Activated CD4-positive, alpha-beta T cell treated with anti-CD3 and anti-CD28 coated beads, Interleukin-10, Interleukin-2, amounts not matched to agents 100 ng/mL and 50 ng/mL, durations not matched to agents 16 hours and 8 hours (primary cell): ENCODE measurements at regions not wholly inside any gene's neighbourhood (a gene's known extent, or its start where the extent isn't known, plus 50 kb on each side); places are given as distances from the start of the nearest gene placed in this dataset.
"Not testable (repeated sequence)": the region's sequence is repeated elsewhere in the genome, so short reads cannot be mapped to it uniquely, and the experiment has no call there.

ENCODE experiments used
- DNase-seq: peaks from one replicate; pipeline ENCODE4 v3.0.0-alpha.2; 2020

DNA sequence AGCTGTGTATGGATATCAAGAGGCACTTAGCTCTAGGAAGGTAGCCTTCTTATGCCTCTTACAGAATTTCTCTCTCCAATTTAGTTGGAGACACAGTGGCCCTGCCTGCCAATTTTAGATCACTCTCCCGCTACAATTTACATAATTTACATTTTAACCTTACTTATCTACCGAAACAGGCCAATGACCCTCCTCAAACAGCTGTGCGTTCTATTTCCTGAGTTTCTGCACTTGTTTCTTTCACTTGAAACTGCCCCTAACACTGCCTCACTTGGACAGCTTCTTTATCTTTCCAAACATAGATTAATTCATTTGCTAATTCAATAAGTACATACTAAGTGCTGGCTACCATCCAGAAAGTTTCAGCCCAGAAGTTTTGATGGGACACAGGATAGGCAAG lies 52.9 kb upstream of the HDDC2 start:
- no peak for DNase-seq

DNA sequence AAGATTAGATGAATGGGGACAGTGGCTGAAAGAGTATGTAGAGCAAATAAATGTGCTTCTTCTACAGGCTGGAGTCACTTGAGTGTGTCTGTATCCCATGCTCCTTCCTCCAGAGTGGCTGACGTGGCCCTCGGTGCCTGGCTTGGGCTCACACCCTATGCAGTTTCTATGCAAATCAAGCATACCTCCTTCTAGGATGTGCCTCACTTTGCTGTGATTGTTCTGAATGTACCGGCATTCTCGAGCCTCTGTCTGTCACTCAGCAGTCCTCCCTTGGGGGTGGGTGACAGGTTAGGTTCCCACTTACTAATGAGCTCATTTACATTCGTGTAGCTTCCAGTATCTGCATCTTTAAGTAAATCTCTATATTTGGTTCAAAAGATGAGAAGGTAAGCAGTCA lies 55.1 kb upstream of the HDDC2 start:
- no peak for DNase-seq

DNA sequence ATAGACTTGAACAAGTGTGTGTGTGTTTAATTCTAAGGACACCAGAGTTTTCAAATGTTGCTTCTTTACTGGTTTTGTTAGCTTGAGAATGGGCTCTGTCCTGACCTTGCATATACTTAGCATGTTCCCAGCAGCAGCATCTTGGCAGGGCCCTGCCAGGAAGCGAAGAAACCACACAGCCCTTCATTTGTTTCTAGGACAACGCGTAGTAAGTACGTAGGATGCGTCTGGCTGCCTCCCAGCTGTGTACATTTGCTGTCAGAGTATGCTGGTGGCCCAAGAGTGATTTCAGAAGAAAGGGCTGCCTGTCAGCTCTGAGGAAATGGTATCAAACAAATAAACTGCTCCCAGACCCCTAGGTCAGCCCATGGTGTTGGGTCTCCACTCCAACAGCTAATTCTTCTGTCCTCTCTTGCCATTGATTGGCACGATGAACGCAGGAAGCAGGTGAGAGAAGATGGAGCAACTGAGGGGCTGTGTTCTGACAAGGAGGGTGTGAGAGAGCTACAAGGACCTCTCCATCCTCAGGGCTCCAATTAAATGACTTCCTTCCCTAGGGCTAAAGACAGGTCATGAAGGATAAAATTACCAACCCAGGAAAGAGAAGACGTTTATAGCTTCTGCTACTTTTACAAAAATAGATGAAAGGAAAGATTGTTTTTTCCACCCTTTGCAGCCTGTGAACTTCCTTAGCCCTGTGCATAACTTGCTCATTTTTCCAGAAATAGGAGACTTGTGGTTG lies 55.9 kb upstream of the HDDC2 start:
- DNase-seq, result no peak

DNA sequence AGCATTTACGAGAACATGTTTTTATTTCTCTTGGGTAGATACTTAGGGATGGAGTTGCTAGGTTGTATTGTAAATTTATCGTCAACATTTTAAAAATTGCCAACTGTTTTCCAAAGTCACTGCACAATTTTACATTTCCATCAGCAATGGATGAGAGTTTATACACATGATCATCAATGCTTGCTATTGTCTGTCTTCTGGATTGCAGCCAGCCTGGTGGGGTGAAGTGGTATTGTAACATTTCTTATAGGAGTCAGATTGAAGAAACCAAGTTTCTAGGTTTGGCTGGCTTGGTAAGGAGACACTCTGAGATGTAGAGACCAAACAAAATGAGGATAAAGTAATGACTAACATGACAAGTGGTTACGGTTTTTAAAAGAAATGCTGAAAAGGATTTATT lies 57.1 kb upstream of the HDDC2 start:
- no peak for DNase-seq

DNA sequence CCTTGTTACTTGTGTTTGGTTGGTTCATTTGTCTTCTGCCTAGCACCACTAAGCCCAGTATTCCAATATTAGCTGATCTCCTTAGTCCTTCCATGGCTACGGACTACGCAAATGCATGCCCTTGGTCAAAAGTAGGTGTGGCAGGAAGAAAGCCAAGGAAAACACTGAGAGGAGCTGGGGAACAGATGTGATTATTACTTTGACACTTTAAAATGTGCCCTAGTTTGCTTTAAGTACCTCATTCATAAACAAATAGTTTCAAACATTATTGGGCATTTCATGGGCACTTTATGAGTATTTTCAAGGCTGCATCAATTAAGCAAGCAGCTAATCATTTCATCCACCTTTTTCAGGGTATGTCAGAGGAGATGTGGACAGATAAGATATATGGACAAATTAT lies 60.1 kb upstream of the HDDC2 start:
- no peak for DNase-seq

DNA sequence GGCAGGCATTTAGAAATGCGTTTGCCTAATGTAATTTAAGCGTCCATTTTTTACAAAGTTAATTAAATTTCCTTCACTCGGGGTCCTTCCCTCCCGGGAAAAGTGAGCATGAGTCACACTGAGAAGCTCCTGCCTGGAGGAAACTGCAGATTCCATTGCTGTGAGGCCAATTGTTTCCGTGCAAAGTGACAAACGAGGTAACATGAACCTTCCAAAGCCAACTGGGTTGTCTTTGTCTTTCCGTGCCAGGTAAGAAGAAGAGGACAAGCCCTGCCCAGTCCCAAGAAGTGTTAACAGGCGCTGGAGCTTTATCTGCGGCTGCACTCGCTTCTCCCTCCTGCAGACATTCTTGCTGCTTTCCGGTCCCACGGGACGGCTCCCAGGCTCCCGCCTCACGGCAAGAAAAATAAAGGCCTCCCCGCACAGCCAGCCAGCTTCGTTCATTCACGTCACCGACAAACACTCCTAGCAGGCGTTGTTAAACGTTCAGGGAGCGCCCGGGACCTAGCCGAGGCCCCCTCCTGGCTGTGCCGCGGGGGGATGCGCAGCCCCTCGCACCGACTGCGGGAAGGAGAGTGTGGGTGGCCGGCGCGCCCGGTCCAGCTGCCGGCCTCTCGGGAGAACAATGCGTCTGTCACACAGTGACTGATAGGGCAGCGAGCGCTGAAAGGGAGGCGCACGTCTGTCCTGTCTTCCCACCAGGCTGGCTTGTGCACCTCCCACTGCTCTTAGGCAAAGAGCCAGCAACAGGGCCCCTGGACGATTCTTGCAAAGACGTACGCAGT lies 61.5 kb upstream of the HDDC2 start:
- no peak for DNase-seq

DNA sequence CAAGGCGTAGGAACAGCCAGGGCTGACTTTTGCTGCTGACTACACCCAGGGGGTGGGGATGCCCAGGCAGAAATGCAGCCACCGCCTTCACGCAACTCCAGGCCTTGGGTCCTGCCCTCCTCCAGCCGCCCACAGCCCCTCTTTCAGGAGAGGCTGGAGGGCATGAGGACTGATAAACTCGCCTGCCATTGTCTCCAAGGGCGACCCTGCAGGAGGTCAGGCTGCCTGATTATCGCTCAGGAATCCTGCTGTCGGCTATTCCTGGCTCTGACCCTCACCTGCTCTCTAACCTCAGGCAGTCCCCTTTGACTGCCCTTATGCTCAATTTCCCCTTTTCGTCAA lies 62.0 kb upstream of the HDDC2 start:
- no peak for DNase-seq

DNA sequence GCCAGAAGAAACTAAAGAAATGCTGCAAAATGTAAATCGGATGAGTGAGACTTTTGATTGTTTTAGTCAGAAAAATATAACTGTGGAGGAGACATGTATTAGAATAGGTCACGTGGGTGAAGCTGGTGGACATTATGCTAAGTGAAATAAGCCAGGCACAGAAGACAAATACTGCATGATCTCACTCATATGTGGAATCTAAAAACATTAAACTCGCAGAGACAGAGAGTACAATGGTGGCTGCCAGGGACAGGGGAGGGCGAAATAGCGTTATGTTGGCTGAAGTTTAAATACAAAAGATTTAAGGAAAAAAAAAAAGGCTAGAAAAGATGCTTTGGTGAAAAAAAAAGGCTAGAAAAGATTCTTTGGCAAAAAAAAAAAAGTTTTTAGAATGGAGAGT lies 63.5 kb upstream of the HDDC2 start:
- no peak for DNase-seq

DNA sequence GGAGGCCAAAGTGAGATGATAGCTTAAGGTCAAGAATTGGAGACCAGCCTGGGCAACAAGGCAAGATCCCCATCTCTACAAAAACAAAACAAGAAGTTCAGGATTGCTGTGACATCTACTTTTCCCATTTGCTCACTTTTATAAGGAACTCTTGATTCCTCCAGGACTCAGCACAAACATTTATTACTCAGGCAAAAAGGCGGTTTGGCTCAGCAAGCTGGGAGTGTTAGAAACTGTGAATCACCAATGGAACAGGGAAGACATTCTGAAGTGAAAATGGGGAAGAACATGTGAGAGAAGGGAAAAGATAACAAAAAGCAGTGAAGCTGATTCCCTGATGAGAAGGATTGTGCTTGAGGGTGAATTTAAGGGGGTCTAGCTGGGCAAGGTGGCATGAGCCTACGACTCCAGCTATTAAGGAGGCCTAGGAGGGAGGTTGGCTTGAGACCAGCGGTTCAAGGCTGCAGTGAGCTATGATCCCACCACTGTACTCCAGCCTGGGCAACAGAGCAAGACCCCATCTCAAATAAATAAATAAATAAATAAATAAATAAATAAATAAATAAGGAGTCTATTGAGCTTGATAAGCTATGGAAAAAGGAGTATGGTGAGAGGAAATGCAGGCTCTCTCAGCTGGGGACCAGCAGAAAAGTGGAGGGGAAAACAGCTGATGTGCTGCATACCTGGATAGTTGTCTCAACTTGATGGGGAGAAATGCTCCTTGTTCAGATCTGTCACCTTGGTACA lies 65.4 kb upstream of the HDDC2 start:
- DNase-seq, result no peak

DNA sequence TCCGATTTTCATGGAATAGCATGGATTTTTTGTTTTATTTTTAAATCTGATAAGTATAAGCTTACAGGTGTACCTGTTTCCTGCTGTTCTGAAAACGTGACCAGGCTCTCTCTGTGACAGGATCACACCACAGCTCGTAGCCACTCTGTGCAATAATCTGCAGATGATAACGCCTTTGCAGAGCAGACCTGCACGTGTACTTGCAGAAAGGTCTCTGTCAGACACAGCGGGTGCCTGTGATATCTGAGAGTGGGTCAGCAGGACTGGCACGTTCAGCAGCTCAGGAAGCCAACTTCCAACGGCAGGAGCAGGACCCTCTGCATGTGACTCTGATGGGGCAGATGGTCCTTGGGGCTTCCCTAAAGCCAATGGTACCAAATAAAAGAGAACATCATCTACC lies 68.6 kb upstream of the HDDC2 start:
- DNase-seq, result no peak

DNA sequence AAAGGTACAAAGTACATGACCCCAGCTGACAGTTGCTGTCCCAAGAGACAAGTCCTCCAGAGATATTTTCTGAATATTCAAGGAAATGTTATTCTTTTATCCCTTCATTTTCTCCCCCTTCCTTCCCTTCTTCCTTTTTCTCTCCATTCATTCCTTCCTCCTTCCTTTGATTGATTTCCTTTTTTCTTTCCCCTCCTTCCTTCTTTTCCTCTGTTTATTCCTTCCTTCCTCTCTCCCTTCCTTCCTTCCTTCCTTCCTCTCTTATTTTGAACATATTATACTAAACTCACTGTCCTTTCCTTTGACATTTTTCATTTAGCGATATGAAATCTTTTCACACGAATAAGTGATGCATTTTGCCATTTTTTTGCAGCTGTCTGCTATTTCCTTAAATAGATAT lies 73.2 kb upstream of the HDDC2 start:
- no peak for DNase-seq

DNA sequence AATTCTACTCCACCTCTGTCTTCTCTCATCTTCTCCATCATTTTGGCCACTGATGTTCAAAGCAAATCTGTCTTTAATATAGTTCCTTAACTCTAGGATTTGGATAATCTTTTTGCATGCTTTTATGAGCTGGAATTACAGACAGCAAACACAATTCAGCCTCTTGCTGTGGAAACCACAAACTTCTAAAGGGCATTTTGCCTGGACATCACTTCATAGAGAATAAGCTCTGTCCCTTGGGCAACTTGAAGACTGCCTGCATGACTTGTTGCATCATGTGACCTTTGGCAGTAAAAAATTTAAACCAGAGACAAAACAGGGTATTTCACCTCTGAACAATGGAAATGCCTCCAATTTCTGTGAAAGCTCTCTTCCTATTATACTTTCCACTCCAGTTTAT lies 74.1 kb upstream of the HDDC2 start:
- no peak for DNase-seq

DNA sequence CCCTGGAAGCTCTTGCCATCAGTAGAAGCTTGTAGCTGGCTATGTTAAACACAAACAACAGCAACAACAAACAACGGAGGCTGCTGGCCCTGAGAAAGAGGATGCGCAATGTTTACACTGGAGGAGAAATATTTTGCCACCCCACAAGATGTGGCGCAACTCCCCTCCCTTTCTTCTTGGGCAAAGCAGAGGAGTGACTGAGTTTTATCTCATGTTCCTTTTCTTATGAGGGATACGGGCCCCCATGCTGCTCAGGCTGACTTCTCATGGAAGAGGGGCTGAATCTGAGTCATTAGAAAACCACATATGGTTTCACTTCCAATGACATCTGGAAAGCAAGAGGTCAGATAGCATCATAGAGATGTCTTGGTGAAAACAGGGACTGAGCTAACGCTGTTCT lies 75.9 kb upstream of the HDDC2 start:
- no peak for DNase-seq

DNA sequence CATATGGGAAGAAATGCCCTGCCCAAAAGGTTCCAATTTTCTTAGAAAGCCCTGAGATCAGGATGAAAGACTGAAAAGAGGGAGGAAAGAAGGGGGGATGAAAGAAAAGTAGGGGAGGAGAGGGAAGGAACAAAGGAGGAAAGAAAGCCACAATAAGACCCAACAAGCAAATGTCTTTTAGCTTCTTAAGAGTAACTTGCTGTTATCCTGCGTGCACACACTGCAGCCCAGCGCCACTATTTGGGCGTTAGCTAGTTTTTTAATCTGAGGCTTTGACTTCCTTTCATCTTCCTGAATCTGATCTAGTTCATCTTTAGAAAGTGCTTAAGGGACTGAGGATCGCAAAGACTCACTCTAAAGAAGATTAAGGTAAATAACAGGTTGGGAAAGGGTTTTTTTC lies 77.4 kb upstream of the HDDC2 start:
- DNase-seq, result no peak

DNA sequence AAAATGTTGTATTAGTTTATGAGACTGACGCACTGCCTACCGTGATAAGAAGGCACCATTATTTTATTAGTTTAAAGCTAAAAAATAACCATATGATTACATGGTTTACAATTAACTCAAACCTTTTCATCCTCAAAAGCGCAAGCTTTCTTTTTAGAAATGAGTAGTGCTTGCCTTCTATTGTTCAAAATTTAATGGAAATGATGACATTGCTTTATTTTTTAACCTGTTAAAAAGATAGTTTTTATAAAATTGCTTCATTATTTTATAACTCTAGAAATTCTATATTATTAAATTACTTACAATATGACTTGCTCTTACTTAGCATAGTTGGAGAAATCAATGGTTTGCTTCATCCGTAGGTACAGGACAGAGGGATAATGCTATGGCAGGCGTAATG lies 78.7 kb upstream of the HDDC2 start:
- DNase-seq, result no peak

DNA sequence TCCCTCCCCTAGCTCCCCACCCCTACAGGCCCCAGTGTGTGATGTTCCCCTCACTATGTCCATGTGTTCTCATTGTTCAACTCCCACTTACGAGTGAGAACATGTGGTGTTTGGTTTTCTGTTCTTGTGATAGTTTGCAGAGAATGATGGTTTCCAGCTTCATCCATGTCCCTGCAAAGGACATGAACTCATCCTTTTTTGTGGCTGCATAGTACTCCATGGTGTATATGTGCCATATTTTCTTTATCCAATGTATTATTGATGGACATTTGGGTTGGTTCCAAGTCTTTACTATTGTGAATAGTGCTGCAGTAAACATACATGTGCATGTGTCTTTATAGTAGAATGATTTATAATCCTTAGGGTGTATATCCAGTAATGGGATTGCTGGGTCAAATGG lies 84.6 kb upstream of the HDDC2 start:
- not testable (repeated sequence) for DNase-seq

DNA sequence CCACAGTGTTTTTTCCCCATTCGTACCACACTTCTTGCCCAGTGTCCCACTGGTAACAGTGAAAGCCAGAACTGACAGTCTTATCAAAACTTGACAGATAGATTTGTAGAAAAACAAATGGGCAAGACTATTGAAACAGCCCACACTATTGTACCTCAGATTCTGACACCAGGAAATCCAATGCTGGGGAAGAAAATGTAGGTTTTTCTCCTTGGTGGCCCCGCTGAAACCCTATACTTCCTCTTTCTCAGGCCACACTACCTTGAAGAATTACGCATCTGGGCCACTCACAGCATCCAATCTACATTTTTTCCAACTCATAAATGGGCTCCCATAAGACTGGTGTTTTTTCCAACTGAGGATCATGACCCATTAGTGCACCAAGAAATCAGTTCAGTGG lies 90.9 kb upstream of the HDDC2 start:
- DNase-seq, result no peak

DNA sequence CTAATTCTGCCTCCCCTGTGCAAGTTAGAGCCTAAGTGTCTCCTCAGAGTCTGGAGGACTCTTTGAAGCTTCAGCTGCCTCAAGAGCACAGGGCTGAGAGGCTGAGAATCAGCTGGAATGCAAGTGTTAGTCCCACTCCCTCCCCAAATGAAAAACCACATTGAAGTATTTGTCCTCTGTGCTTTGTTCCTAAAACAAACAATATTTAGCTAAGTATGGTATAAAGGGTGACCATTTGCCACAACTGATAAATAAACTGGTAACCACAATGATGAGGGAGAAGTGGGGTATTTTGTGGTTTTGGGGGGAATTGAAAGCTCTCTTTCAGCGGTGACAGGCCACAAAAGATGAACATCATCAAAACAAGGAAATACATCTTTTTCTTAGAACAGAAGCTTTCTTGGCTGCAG lies 91.7 kb upstream of the HDDC2 start:
- DNase-seq, result no peak

DNA sequence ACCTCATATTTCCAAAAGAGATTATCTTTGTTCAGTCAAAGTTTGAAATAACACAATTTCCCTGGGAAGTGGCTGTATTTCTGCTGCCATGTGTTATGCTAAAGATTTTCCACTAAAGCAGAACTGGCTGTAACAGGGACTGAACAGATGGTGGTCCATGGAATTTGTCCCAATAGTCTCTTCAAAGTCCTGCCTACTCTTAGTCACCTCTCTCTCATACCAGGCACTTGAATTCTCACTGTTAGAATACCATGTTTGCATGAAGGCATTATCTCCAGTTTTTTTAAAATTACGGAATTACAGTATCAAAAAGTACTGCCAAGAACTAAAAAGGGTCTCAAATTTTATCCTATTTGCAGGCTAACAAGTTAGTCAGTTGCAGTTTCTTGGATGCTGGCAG lies 105.0 kb upstream of the HDDC2 start:
- no peak for DNase-seq

DNA sequence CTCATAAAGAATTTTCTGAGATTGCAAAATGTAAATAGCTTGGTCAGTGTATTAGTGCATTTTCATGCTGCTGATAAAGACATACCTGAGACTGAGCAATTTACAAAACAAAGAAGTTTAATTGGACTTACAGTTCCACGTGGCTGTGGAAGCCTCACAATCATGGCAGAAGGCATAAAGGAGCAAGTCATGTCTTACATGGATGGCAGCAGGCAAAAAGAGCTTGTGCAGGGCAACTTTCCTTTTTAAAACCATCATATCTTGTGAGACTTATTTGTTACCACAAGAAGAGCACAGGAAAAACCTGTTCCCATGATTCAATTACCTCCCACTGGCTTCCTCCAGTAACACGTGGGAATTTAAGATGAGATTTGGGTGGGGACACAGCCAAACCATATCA lies 112.7 kb upstream of the HDDC2 start:
- DNase-seq, result no peak

DNA sequence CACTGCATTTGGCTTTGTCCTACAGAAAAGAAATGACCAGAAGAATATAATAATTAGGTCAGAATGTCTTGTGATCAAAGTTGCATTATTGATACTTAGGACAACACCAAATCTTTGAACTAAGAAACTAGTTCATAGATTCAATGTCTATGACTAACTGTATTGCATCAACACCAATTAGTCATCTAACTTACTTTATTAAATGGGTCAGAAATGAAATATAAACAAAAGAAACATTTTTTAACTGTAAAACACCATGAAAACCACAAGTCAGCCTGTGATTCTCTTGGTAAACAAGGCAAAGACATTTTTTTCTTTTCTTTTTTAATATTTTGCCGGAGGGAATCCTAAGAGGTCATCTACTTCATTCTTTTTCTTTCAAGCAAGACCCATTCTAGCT lies 114.1 kb upstream of the HDDC2 start:
- DNase-seq, result no peak

DNA sequence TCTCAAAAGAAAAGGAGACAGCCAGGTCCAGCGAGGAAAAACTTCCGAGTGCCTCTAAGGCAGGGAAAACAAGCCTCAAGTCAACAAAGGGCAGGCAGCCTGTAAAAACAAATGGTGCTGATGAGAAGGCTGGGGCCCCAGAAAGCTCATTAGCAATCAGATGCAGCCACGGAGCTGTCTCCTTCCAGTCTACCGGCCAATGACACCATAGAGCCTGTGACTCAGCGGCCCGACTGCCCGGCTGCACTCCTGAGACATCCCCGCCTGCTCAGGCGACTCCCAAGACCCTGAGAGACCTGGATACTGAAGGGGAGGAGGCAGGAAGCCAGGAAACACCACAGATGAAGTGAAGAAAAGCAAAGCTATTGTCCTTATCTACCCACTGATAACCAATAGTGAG lies 120.1 kb upstream of the HDDC2 start:
- no peak for DNase-seq

DNA sequence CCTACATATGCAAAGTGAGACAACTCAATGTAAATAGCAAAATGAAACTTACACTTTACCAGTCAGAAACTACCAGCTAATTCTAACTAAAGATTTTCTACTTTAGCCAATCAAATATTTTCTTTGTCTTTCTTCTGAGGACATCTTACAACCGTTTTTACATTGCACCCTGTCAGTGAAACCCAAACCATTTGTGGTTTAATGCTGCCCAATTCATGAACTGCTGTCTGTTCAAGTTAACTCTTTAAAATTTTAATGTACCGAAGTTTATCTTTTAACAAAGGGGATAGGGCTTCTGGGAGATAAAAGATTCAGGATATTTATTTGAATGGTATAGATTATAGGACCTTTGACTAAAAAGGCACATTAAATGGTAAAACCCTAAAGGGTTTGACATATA lies 121.3 kb upstream of the HDDC2 start:
- no peak for DNase-seq

DNA sequence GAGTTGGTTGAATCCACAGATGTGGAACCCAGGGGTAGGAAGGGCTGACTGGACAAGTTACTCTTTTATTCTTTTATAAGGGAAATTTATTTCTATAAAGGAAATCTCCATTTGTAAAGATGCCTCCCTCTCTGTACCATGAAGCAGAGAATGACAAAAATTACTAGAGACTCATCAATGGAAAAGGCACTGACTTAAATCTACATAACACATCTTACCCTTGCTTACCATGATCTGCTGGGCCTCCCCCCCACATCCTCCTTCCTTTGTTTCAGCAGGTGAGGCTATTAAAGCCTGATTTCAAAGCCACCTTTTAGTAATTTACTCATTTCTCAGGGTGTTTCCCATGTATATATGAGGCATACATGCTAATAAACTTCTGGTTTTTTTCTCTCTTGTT lies 130.2 kb upstream of the HDDC2 start:
- DNase-seq, result no peak
